ENCODE measurements at regions not wholly inside any gene's neighbourhood (a gene's known extent, or its start where the extent isn't known, plus 50 kb on each side); places are given as distances from the start of the nearest gene placed in this dataset.

DNA sequence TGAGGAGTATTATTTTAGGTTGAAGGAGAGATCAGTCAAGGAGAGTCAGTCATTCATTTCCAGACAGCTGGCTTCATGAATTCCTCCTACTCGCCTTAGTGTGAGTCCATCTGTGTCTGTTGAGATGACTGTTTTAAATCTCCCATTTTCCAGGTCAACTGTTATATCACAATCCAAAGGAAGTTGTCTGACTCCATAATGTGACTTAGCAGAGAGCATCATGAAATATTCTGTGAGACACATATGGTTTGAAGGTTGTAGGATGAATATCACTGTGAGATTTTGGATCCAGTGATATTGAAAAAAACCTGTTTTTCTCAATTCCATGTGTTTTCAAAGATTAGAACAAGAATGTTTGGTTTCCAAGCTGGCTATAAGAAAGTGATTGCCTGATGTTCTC, 530.2 kb upstream of the MAN1A1 start:
- TF ChIP-seq, protein P1, sequence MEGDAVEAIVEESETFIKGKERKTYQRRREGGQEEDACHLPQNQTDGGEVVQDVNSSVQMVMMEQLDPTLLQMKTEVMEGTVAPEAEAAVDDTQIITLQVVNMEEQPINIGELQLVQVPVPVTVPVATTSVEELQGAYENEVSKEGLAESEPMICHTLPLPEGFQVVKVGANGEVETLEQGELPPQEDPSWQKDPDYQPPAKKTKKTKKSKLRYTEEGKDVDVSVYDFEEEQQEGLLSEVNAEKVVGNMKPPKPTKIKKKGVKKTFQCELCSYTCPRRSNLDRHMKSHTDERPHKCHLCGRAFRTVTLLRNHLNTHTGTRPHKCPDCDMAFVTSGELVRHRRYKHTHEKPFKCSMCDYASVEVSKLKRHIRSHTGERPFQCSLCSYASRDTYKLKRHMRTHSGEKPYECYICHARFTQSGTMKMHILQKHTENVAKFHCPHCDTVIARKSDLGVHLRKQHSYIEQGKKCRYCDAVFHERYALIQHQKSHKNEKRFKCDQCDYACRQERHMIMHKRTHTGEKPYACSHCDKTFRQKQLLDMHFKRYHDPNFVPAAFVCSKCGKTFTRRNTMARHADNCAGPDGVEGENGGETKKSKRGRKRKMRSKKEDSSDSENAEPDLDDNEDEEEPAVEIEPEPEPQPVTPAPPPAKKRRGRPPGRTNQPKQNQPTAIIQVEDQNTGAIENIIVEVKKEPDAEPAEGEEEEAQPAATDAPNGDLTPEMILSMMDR (IDR thresholded peaks at IDR 0.05), result no peak
- TF ChIP-seq POLR2A (IDR thresholded peaks at IDR 0.05), result no peak

Measured in lower leg skin (tissue), 3 donors.